Right lobe of liver (tissue), 4 donors: ENCODE measurements at regions not wholly inside any gene's neighbourhood (a gene's known extent, or its start where the extent isn't known, plus 50 kb on each side); places are given as distances from the start of the nearest gene placed in this dataset.
"Not testable (repeated sequence)": the region's sequence is repeated elsewhere in the genome, so short reads cannot be mapped to it uniquely, and the experiment has no call there.

ENCODE experiments used
- POLR2A ChIP-seq: fragments of 450-650 bp; IDR thresholded peaks from one replicate; pipeline ENCODE4 v1.6.1; 2017; ENCODE audit warnings: antibody characterized with exemption, mild to moderate bottlenecking
- TF ChIP-seq, protein P1 (sequence below), 4 donors: fragments of 200-600 bp in 3 of 4; fragments of 450-650 bp in 1 of 4; IDR thresholded peaks; one replicate each; pipeline versions ENCODE4 v1.5.1 to v1.8.0; 2016 to 2022; ENCODE audit warnings: antibody characterized with exemption in 4 of 4, mild to moderate bottlenecking in 2 of 4
- donor health status: DM: no; HTN: no; CAD: no.
- donor health status: DM: no; HTN: no; CAD: no.
- donor health status: DM: no; HTN: yes; CAD: no.

GRCh38 chrX:3881255-3881895 is 167.9 kb upstream of the PRKX start:
- TF ChIP-seq, protein P1, sequence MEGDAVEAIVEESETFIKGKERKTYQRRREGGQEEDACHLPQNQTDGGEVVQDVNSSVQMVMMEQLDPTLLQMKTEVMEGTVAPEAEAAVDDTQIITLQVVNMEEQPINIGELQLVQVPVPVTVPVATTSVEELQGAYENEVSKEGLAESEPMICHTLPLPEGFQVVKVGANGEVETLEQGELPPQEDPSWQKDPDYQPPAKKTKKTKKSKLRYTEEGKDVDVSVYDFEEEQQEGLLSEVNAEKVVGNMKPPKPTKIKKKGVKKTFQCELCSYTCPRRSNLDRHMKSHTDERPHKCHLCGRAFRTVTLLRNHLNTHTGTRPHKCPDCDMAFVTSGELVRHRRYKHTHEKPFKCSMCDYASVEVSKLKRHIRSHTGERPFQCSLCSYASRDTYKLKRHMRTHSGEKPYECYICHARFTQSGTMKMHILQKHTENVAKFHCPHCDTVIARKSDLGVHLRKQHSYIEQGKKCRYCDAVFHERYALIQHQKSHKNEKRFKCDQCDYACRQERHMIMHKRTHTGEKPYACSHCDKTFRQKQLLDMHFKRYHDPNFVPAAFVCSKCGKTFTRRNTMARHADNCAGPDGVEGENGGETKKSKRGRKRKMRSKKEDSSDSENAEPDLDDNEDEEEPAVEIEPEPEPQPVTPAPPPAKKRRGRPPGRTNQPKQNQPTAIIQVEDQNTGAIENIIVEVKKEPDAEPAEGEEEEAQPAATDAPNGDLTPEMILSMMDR (IDR thresholded peaks at IDR 0.05): not testable (repeated sequence)
- not testable (repeated sequence) for TF ChIP-seq POLR2A
